Left lung (tissue), 4 donors: ENCODE measurements at regions not wholly inside any gene's neighbourhood (a gene's known extent, or its start where the extent isn't known, plus 50 kb on each side); places are given as distances from the start of the nearest gene placed in this dataset.

Source experiments
- ATAC-seq: fragments of 200-7000 bp; cut with Tn5 transposase; one replicate; pipeline ENCODE4 v1.9.1; 2020; ENCODE audit warnings: moderate library complexity
- DNase-seq, 4 donors: peaks; one replicate each; pipeline ENCODE4 v3.0.0-alpha.2; 2013 to 2020
- H3K27ac ChIP-seq, 2 donors: fragments of 200-600 bp; sonication (generic) in 1 of 2; one replicate each; pipeline versions ENCODE4 v1.5.0 to v1.8.0; 2020 to 2021
- H3K27me3 ChIP-seq, 2 donors: fragments of 200-600 bp; sonication (generic) in 1 of 2; one replicate each; pipeline versions ENCODE4 v1.5.0 to v1.8.0; 2020 to 2021
- H3K36me3 ChIP-seq, 2 donors: fragments of 200-600 bp; sonication (generic) in 1 of 2; one replicate each; pipeline versions ENCODE4 v1.5.0 to v1.8.0; 2020 to 2021
- H3K4me1 ChIP-seq, 2 donors: fragments of 200-600 bp; one replicate each; pipeline ENCODE4 v1.8.0; 2021
- H3K4me3 ChIP-seq, 2 donors: fragments of 200-600 bp; sonication (generic) in 1 of 2; one replicate each; pipeline versions ENCODE4 v1.5.0 to v1.8.0; 2020 to 2021; ENCODE audit warnings: mild to moderate bottlenecking in 1 of 2
- H3K9me3 ChIP-seq, 2 donors: fragments of 200-600 bp; sonication (generic) in 1 of 2; one replicate each; pipeline versions ENCODE4 v1.5.0 to v1.8.0; 2020 to 2021
- intact Hi-C, 2 donors: fragments of 100-400 bp; cut with DNase I; formaldehyde crosslinking; loops; one replicate each; pipeline versions ENCODE4 v1.11.2 to v1.14.2; 2022
- TF ChIP-seq, protein P1 (sequence below), 2 donors: fragments of 200-600 bp; sonication (generic) in 1 of 2; IDR thresholded peaks; one replicate each; pipeline versions ENCODE4 v1.5.0 to v1.8.0; 2021; ENCODE audit warnings: antibody characterized with exemption in 2 of 2
- donor health status: DM: no; HTN: yes; CAD: no.
- donor health status: DM: no; HTN: no; CAD: no.

DNA sequence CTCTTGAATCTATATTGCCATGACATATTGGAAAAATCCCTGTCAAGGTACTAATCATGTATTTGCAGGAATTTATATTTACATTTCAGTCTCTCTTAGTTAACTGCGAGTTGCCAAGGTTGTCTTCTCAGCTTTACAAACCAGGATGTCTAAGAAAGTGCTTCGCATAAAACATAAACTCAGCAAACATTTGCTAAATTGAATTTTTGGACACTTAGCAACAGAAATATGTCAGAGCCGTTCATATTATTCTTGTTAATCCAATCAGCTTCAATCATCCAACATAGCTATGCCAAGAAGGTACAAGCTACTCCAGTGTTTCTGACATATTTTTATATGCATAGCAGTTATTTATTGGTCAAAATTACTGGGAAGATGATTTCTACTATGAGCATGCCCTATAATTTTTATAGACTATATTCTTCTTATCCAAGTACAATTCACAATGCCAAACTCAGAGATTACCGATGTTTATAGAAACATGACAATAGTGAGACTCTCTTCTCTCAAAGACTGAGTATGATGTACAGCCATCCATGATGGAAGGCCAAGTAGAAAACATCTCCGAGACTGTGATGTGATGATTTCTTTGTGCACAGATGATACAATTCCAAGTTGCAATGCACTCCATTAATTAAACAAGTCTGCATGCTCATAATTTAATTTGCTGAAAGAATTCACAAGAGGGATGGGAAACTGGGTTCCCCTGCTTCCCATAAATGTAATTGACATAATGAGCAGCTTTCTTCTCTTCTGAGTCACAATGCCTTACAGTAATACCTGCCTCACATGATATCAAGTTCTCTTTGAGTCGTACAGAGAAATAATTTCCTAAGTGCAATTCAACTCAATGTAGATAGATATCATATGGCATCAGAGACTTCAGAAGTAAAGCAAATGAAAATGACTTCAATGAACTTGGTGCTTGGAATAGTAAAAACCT lies 776.3 kb downstream of the EFNB2 start:
- H3K36me3 ChIP-seq = no peaks in the 10 kb centered on the region
- H3K9me3 ChIP-seq = peaks cover 0 to 3% of the 10 kb centered on the region in 2 donors
- intact Hi-C loops = no loop called here
- DNase-seq (no peak), ATAC-seq (no peak)
- no peaks in the 10 kb centered on the region for H3K27me3 ChIP-seq
- TF ChIP-seq, protein P1, sequence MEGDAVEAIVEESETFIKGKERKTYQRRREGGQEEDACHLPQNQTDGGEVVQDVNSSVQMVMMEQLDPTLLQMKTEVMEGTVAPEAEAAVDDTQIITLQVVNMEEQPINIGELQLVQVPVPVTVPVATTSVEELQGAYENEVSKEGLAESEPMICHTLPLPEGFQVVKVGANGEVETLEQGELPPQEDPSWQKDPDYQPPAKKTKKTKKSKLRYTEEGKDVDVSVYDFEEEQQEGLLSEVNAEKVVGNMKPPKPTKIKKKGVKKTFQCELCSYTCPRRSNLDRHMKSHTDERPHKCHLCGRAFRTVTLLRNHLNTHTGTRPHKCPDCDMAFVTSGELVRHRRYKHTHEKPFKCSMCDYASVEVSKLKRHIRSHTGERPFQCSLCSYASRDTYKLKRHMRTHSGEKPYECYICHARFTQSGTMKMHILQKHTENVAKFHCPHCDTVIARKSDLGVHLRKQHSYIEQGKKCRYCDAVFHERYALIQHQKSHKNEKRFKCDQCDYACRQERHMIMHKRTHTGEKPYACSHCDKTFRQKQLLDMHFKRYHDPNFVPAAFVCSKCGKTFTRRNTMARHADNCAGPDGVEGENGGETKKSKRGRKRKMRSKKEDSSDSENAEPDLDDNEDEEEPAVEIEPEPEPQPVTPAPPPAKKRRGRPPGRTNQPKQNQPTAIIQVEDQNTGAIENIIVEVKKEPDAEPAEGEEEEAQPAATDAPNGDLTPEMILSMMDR (IDR thresholded peaks at IDR 0.05) = no peak
- no peak overlapping the region for H3K27ac ChIP-seq
- no peak overlapping the region for H3K4me3 ChIP-seq
- H3K4me1 ChIP-seq = no peaks in the 10 kb centered on the region

DNA sequence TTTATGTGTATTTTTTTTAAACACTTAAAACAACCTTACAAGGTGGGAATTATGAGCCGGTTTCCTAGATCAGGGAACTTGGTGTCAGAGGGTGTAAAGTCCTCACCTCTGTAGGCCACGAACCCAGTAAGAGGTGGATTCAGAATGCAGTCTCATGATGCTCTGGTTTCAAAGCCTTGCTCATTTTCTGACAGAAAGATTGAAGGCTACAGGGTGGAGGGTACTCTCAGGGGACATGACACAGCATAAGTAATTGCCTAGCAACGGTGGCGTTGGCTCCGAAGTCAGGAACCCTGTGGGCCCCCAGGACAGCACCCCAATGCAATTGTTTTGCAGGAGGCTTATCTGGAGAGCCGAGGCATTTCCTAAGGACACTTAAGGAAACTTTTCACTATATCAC lies 794.7 kb downstream of the EFNB2 start:
- intact Hi-C loops = no loop called here
- ATAC-seq (no peak), DNase-seq (no peak)
- no peak overlapping the region for H3K27ac ChIP-seq
- peaks cover 0 to 5% of the 10 kb centered on the region in 2 donors for H3K9me3 ChIP-seq
- no peaks in the 10 kb centered on the region for H3K27me3 ChIP-seq
- H3K4me1 ChIP-seq = no peaks in the 10 kb centered on the region
- H3K36me3 ChIP-seq = no peaks in the 10 kb centered on the region
- TF ChIP-seq, protein P1 (IDR thresholded peaks at IDR 0.05) = no peak
- H3K4me3 ChIP-seq = no peak overlapping the region

DNA sequence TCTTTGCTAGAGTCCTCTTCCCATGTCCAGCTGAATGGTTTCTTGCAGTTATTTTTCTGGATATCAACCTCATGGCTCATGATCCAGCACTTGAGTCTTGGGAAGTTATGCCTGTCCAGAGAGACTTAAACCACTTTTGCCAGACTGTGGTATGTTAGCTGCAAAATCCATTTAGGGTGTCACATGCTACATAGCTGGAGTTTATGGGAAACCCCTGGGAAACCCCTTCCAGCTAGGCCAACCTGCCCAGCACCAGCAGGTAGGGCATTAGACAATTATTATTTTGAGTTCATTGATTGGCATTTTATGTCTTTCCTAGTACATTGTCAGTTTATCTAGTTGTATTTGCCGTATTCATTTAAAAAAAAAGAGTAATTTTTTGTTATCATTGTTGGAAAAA lies 797.8 kb downstream of the EFNB2 start:
- Histone ChIP-seq H3K27me3 (no peaks in the 10 kb centered on the region), H3K4me1 (no peaks in the 10 kb centered on the region), H3K9me3 (no peaks in the 10 kb centered on the region), H3K36me3 (no peaks in the 10 kb centered on the region), H3K4me3 (no peak overlapping the region), H3K27ac (no peak overlapping the region)
- no peak for DNase-seq
- intact Hi-C loops = no loop called here
- TF ChIP-seq, protein P1 (IDR thresholded peaks at IDR 0.05) = no peak
- no peak for ATAC-seq

DNA sequence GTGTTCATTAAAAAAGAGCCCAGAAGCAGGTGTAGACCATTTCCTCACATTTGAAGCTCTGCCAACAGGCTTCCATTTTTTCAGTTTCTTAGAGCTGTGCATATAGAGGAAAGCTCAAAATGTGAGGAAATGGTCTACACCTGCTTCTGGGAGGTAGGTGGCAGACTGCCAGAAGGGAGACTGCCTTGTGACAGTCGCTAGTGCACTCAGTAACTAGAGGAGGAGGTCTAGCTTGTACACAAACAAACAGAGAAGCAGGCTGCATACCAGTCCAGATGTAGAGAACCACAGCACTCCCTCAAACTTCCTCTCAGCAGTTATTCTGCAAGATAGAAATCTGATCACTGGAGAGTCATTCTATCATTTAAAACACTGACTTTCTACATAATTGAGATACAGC lies 800.2 kb downstream of the EFNB2 start:
- no peaks in the 10 kb centered on the region for H3K27me3 ChIP-seq
- no peaks in the 10 kb centered on the region for H3K36me3 ChIP-seq
- DNase-seq (no peak), ATAC-seq (no peak)
- no peak overlapping the region for H3K27ac ChIP-seq
- TF ChIP-seq, protein P1 (IDR thresholded peaks at IDR 0.05) = no peak
- no peaks in the 10 kb centered on the region for H3K9me3 ChIP-seq
- no peaks in the 10 kb centered on the region for H3K4me1 ChIP-seq
- intact Hi-C loops = no loop called here
- no peak overlapping the region for H3K4me3 ChIP-seq

DNA sequence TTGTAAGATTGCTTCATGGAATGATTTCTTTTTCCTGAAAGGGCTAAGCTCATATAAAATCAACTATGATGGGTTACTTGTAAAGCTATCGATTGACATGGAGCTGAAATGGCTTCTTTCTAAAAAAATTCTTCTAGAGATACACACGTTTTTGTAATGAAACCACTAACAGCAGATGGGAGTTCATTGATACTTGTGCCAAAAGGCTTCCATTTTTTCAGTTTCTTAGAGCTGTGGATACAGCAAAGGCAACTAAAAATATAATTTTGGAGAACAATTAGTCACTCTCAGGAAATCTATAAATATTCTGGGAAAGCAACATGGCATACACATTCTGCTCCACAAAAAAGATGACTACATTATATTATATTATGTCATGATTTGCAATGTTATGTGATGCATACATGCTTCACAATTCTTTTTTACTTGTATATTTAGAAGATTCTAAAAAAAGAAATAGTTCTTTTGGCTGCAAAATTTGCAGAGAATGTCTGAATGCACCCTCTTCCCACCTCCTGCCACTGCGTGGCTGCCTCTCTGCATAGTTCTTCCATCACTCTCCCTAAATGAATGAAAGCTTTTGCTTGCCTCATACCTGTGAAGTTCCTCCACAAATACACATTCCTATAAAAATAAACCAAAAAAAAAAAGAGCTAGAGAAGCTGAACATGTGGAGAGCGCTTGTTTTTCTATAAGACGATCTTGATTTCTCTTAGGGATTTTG lies 802.5 kb downstream of the EFNB2 start:
- H3K27ac ChIP-seq = no peak overlapping the region
- intact Hi-C loops = no loop called here
- H3K9me3 ChIP-seq = no peaks in the 10 kb centered on the region
- no peak for DNase-seq
- H3K4me1 ChIP-seq = no peaks in the 10 kb centered on the region
- ATAC-seq = no peak
- no peaks in the 10 kb centered on the region for H3K36me3 ChIP-seq
- TF ChIP-seq, protein P1 (IDR thresholded peaks at IDR 0.05) = no peak
- H3K27me3 ChIP-seq = no peaks in the 10 kb centered on the region
- no peak overlapping the region for H3K4me3 ChIP-seq
